Activated CD4-positive, alpha-beta T cell treated with anti-CD3 and anti-CD28 coated beads, Interleukin-2, amount 50 U/mL, for 1 hour (primary cell): ENCODE measurements at regions not wholly inside any gene's neighbourhood (a gene's known extent, or its start where the extent isn't known, plus 50 kb on each side); places are given as distances from the start of the nearest gene placed in this dataset.

Source experiments
- DNase-seq: peaks from one replicate; pipeline ENCODE4 v3.0.0-alpha.2; 2020

DNA sequence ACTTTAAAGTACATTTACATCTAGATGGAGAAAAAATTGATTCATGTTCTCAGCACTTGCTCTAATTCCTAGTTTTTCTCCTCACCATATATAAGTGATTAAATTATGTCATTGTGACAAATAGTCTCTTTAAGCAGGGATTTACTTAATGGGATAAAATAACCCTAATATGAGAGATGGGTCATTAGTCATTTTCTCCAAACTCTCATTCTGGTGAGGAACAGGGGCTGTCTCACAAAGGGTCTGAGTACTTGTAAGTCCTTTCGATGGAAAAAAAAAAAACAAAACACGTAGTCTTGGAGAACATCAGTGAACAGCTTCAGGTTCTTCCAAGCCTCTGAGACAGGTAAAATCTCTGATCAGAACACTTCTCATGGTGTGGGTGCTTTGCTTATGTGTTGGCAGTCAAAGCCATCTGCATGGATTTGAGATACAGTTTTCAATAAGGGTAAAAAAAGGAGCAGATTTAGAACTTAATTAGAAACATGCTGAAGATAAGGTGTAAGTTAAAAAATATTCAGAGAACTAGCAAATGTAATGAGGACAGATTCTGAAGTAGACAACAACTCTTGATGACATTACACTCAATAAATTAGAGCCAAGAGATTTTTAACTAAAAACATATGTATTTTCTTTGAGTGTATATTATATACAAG is 1668.9 kb upstream of the MIR17HG start:
- no peak for DNase-seq

DNA sequence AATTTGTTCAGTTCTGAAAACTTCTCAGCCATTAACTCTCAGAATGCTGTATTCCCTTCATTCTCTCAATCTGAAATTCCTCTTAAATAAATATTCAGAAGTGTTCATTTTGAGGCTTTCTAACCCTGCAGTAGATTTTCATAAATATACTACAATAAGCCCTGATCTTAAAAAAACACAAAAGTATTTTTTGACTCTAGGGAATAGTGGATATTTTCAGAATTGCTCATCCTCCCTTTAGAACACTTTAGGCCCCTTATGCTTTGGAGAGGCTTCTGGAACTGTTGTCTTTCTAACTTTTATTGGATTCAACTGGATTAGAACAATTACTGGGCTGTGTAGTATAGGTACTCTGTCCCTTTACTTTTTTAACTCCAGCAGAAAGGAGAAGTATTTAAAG is 1662.6 kb upstream of the MIR17HG start:
- DNase-seq = no peak

DNA sequence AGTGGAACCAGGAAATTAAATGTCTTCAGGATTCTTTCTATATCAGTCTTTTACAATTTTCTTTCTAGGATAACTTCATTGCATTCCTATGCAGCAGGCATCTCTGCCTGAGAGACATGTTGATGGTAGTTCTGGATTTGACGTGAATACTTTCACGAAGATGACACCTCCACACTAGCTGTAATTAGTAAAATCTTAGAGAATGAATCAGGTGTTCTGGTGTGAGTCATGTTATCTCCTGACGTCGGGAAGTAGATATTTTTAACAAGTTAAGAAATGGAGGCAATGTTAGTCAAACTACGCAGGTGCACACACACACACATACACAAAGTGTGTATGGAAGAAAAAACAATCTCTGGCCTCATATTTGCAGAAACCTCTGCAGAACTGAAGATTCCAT is 1661.3 kb upstream of the MIR17HG start:
- no peak for DNase-seq

DNA sequence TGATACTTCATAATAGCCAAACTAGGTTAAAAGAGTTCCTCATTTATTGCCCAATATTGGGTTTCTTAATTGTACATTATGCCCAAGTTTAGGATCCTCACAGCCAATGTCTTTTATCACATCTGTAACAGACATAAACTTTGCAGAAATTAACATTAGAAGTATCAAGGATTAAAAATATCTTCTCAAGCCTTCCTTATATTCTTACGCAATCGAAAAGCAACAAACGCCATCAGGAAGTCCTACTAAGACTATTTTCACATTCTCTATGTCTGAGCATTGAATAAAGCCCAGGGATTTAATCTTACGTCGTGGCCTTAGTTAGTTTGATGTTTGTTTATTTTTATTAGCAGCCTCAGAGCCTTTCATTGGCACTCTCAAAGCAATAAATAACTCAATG is 1660.4 kb upstream of the MIR17HG start:
- no peak for DNase-seq

DNA sequence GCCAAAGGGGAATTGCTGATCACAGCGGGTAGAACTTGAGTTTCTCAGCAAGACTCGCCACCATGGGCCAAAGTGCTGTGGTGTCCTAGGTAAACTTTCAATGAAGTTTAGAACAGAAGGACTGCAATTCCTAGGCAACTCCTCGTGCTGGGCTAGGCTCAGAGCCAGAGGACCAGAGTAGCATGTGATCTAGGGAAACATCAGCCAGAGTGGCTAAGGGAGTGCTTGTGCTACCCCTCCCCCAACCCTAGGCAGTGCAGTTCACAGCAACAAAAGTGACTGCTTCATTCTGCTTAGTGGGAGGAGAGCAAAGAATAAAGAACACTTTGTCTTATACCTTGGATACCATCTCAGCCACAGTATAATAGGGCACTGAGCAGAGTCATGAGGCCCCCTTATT is 1658.6 kb upstream of the MIR17HG start:
- no peak for DNase-seq

DNA sequence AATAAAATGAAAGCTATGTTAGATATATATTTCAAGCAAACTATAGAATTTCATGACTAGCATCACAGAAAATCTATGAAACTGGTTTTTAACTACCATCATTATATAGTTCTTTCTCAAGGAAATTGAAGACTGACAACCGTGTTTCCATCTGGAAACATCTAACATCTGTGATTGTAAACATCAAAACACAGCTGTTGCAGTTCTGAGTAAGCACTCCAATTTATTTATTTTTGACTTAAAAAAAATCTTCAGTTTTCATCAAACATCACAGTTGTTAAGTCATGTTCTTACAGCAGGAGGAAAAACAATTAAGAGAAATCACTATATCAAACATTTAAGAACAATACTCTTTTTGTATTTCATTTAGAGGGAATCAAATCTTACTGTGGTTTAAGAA is 1653.0 kb upstream of the MIR17HG start:
- DNase-seq = no peak

DNA sequence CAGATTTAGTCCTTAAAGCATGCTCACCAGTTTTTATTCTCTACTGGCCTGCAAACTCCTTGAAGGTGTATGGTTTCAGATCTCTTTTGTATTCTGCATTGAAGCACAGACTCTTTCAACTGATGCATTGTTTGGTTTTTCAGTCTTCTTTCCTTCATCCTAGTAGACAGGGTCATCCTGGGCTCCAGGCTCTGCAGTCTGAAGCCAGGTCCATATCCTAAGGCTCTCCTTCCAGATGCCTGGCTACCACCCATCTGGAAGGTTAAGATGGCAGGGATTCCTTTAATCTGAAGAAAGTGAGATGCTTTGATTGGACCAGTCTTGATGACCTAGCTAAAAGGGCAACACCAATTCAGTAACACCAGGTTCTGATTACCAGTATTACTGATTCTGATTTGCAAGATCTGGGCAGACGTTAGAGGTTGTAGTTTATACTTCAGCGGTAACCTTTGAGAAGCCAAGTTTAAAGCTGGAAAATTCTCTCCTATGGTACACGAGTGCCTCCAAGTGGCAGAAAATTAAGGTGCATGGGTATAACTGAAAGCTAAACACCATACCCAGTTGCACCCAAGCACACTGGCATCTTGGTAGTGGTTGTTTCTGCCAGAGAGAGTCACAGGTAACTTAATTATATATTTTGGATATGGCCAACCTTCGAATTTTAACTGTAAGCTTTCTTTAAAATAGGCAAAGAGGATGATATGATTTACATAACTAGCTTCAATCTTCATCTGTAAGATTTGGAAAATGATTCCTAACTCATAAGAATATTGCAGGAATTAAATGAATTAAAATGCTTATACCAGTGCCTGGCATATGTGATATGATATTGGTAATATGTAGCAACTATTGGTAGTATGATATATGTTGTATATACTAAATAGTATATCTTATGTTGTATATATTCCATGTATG is 1651.9 kb upstream of the MIR17HG start:
- DNase-seq = no peak

DNA sequence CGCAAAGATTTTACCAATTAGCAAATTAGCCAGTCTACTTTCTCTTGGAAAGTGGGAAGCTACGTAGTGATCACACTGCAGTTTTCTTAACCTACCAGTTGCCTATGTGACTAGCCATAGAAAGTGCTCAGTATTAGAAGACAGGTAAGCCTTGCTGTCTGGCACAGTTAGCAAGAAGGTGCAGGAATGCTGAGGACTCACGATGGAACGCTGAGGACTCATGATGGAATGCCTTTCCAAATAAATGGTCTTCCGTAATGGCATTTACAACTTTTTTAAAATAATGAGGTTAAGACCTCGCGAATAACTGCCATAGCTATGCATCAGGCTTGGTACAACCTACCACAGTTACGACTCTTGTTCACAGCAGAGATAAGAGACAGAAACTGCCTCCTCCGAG is 1645.6 kb upstream of the MIR17HG start:
- no peak for DNase-seq

DNA sequence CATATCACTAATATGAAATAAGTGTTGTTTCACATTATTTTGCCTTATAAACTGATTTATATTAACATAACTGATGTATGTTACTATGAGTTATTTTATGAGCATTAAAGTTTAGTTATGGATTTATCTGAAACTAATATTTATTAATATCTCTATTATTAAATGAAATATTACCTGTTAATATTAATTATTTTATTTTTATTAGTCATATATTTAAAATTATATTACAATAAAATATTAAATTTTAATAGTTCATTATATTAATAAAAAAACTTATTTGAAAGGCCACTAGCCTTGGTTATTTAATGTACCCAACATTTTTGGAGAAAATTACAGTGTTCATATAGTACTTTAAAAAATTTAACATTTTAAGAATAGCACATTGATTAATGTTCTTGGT is 1643.4 kb upstream of the MIR17HG start:
- no peak for DNase-seq

DNA sequence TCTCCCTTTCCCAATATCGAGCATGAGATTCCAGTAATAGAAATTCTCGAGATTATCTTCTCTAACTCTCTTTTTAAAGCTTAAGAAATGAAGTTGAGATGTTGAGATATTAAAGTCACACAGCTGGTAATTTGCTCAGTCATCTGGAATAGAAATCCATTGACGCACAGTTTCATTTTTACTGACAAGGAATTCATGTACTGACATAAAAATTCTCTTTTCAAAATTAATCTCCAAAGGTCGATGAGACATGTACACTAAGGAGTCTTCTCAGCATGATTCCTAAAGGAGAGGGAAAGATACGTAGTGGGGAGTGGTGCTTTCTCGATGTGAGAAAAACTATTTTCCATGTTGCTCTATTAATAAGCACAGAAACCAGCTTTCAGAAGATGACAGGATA is 1639.5 kb upstream of the MIR17HG start:
- no peak for DNase-seq

DNA sequence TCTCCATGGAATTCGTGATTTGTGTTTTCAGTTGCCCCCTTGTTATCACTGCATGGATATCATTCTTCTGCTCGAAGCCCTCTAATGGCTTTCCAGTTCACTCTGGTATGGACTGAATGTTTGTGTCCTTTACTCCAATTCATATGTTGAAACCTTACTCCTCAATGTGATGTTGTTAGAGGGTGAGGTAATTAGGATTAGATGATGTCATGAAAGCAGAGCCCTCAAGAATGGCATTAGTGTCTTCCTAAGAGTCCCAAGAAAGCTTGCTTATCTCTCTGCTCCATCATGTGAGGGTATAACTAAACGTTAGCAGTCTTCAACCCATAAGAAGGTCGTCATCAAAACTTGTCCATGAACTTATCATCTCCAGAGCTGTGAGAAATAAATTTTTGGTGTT is 1626.3 kb upstream of the MIR17HG start:
- no peak for DNase-seq

DNA sequence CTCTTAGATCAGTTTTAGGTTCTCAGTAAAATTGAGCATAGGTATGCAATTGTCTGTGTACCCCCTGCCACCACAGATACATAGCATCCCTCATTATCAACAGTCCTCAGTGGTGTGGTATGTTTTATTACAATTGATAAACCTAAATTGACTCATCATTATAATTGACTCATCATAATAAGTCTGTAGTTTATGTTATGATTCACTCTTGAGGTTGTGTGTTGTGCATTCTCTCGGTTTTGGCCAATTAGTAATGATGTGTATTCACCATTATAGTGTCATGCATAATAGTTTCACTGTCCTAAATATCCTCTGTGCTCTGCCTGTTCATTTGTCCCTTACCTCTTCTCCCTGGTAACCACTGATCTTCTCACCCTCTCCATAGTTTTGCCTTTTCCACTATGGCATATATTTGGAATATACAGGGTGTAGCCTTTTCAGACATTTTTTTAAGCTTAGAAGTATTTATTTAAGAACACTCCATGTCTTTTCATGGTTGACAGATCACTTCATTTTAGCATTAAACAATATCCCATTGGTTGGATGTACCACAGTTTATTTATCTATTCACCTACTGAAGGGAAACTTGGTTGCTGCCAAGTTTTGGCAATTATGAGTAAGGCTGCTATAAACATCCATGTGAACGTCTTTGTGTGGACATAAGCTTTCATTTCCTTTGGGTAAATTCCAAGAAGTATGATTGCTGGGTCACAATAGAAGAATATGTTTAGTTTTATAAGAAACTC is 1620.6 kb upstream of the MIR17HG start:
- DNase-seq = no peak

DNA sequence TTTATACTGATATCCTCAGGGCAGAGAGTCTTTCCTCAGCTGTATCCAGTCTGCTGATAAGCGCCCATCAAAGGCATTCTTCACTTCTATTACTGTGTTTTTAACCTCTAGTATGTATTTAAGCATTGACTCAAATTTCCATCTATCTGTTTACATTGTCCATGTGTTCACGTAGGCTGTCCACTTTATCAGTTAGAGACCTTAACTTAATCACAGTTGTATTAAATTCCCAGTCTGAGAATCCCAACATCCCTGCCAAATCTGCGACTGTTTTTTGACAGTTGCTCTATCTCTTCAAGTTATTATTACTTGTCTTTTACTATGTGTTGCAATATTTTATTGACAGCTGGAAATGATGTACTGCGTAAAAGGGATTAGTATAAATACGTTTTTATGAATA is 1613.7 kb upstream of the MIR17HG start:
- no peak for DNase-seq

DNA sequence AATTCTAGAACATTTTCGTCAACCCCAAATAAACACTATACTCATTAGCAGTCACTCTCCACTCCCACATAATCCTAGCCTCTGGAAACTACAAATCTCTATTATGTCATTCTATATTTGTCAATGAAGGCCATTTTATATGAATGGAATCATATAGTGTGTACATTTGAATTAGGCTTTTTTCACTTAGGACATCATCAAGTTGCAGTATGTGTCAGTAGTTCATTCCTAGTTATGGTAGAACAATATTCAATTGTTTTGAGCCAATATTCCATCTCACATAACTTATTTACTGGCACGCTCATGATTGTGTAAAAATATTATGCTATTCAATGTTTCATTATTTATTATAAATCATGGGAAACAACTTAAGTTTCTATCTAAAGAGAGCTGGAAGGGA is 1610.4 kb upstream of the MIR17HG start:
- DNase-seq = no peak

DNA sequence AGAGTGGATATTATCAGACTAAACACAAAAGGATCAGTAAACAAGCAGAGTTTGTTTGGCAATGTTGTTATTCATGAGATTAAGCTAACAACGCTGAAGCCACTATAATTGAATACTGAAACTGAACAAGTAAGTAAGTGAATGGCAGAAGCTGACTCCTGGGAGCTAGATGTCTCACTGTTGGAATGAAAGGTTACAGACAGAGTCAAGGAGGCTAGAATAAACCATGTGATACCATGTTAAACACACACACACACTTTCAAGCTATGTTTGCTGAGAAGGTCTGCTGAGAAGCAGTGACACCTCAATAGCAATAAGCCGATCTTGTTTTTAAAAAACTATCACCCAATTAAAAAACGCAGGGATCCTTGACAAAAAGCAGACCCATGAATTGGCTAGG is 1609.4 kb upstream of the MIR17HG start:
- no peak for DNase-seq

DNA sequence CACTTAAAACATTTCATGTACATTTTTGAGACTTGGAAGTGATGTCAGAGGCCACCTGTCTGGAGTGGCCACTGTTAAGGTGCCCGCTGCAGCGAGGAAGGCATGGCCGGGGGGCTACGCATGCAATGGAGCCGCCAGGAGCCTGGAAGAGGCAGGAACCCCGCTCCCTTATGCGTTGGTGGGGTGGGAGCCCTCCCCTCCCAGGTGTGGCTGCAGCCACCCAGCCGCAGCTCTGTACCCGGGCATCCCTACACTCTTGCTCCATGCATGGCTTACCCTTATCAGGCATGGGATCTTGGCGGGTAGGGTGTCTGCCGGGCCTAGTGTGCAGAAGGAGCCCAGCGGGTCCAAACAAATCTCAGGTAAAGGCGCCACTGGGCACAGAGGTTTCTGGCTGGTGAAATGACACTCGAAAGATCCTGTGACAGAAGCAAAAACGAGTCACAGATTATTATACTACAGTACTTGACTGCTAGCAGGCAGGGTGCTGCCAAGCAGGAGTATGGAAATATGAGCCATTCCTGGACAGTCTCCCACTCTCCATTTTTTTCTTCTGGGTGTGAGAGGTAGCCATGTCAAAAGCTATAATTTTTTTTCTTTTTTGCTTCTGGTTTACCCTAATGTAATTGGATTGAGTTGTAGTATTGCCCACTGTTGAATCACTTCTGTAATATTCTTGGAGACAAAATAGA is 1606.3 kb upstream of the MIR17HG start:
- DNase-seq = no peak

DNA sequence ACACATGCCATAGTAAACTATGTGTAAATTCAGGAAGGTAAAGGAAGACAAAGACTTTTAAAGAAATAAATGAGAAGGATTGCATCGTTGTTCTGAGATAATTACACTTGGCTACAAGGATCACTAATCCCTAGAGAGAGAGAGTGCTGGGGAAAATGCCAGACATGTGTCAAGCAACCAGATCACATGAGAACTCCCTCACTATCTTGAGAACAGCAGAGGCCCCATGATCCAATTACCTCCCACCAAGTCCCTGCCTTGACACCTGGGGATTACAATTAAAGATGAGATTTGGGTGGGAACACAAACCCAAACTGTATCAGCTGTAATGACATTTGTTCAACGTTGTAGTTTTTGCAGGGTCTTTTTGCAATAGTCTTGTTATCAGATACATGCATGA is 1600.9 kb upstream of the MIR17HG start:
- no peak for DNase-seq

DNA sequence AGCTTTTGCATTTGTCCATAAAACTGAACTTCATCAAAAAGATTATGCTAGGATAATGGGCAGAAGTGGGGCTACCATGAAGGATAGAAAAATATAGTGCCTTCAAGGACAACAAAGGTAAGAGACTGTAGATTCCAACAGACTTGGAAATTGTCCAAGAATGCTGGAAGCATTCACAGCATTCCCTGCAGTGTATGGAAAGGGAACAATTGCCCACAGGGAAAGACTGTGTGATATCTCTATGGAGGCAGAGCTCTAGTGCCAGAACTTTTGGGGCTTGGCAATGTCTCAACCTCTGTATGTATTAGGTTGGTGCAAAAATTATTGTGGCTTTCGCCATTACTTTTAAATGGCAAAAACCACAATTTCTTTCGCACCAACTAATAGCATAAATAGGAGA is 1598.8 kb upstream of the MIR17HG start:
- DNase-seq = no peak

DNA sequence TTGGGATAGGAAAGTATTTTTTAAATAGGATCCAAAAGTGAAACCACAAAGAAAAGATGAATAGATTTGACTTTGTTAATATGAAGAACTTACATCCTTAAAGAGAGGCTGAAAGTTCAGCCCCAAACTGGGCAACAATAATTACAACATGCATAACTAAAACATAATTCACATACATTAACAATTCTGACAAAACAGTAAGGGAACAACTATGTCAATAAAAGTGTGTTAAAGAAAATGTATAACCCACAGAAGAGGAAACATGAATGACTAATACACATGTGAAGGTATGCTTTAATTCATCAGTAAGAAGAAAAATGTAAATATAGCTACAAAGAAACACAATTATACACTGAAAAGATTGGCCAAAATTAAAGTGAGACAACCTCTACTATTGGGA is 1597.6 kb upstream of the MIR17HG start:
- DNase-seq = no peak

DNA sequence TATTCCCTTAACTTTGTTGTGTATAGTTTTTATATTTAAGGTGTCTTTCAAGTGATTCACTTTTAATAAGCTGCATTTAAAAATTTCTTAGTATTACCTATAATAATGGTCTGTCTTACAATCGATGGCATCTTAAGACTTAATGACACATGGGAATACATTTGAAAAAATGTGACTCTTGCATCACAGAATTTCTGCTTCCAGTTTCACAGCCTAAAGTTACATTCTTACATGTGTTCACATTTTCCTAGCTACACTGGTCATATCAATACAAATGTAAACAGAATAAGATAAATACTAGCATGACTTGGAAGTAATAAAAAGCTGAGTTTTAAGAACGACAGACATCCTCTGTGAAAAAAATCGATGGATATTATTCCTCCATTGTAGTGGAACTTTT is 1597.1 kb upstream of the MIR17HG start:
- no peak for DNase-seq

DNA sequence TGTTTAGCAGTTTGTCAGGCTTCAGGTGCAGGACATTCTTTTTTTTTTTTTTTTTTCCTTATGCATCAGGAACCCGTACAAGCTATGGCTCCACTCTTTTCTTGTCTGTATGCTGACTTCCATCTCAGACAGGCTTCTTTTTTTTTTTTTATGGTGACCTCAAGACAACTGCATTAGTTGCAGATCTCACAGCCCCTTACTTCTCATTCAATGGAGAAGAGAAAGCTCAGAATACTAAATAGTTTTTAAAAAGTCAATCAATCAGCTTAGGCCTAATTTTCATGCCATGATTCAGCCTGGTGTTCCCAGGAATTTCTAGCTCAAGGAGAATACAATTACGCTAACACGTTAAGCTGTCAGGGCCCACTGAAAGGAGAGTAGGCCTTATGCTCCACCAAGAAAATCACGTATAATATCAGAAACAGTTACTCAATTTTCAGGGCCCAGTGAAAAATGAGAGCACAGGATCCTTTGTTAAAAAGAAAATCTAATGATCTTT is 1596.0 kb upstream of the MIR17HG start:
- DNase-seq = no peak

DNA sequence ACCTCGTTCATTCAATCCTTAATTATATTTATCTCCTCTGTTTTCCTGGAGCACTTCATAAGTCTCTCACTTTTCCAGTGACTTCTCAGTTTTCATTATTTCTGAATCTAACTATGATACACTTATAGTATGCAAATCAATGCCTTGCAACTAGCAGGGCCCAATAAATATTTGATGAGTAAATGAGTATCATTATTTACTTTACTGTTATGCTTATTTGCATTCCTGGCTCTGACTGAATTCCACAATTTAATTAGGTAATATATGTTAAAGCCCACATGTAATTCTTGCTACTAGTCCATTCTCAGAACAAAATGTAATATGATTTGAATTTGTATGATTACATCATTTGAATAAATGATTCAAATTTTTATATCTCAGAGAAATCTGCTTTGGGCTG is 1595.1 kb upstream of the MIR17HG start:
- no peak for DNase-seq
